Stimulated activated CD4-positive, alpha-beta T cell treated with anti-CD3 and anti-CD28 coated beads, Interleukin-4, amount 100 ng/mL, for 48 hours (primary cell): ENCODE measurements at regions not wholly inside any gene's neighbourhood (a gene's known extent, or its start where the extent isn't known, plus 50 kb on each side); places are given as distances from the start of the nearest gene placed in this dataset.

ENCODE experiments used
- DNase-seq, 2 donors: peaks; one replicate each; pipeline ENCODE4 v3.0.0-alpha.2; 2020; ENCODE audit warnings: low read depth in 2 of 2

- no peak for DNase-seq
These were observed 1246.6 kb upstream of the LRRTM1 start for GRCh38 chr2:81551040-81551634.

- DNase-seq = no peak
These were observed 1245.7 kb upstream of the LRRTM1 start for GRCh38 chr2:81550277-81550676.

GRCh38 chr2:81549646-81550045 lies 1245.1 kb upstream of the LRRTM1 start:
- DNase-seq = no peak

GRCh38 chr2:81545626-81546025 lies 1241.1 kb upstream of the LRRTM1 start:
- DNase-seq = no peak

GRCh38 chr2:81542119-81542518 lies 1237.6 kb upstream of the LRRTM1 start:
- DNase-seq = no peak

- DNase-seq = no peak
These were observed 1225.4 kb upstream of the LRRTM1 start for GRCh38 chr2:81529944-81530343.

- DNase-seq = no peak
These were observed 1224.4 kb upstream of the LRRTM1 start for GRCh38 chr2:81528852-81529480.

- no peak for DNase-seq
These were observed 1218.8 kb upstream of the LRRTM1 start for GRCh38 chr2:81523344-81523743.

- no peak for DNase-seq
These were observed 1208.8 kb upstream of the LRRTM1 start for GRCh38 chr2:81513328-81513727.

GRCh38 chr2:81505586-81505985 lies 1201.0 kb upstream of the LRRTM1 start:
- DNase-seq = no peak

- DNase-seq = no peak
These were observed 1191.0 kb upstream of the LRRTM1 start for GRCh38 chr2:81495556-81495955.

- no peak for DNase-seq
These were observed 1178.7 kb upstream of the LRRTM1 start for GRCh38 chr2:81483254-81483653.

- DNase-seq = no peak
These were observed 1177.4 kb upstream of the LRRTM1 start for GRCh38 chr2:81481994-81482368.

GRCh38 chr2:81481242-81481993 lies 1176.9 kb upstream of the LRRTM1 start:
- DNase-seq = no peak

- no peak for DNase-seq
These were observed 1162.5 kb upstream of the LRRTM1 start for GRCh38 chr2:81467096-81467495.

- no peak for DNase-seq
These were observed 1157.9 kb upstream of the LRRTM1 start for GRCh38 chr2:81462420-81462819.

GRCh38 chr2:81445176-81445575 lies 1140.6 kb upstream of the LRRTM1 start:
- no peak for DNase-seq

GRCh38 chr2:81437456-81438000 lies 1133.0 kb upstream of the LRRTM1 start:
- no peak for DNase-seq

- DNase-seq = no peak
These were observed 1131.7 kb upstream of the LRRTM1 start for GRCh38 chr2:81436256-81436655.

GRCh38 chr2:81412681-81413080 lies 1108.1 kb upstream of the LRRTM1 start:
- DNase-seq = no peak

- DNase-seq = no peak
These were observed 1099.0 kb upstream of the LRRTM1 start for GRCh38 chr2:81403508-81403907.

- no peak for DNase-seq
These were observed 1092.0 kb upstream of the LRRTM1 start for GRCh38 chr2:81396417-81397019.

GRCh38 chr2:81395746-81396145 lies 1091.2 kb upstream of the LRRTM1 start:
- no peak for DNase-seq
